NCI-H1417 treated with DMSO at 0.1 percent for 48 hours (cell line): ENCODE measurements at regions not wholly inside any gene's neighbourhood (a gene's known extent, or its start where the extent isn't known, plus 50 kb on each side); places are given as distances from the start of the nearest gene placed in this dataset.

Experiments used
- DNase-seq: peaks from one replicate; lab custom pipeline; 2025; lab: John Stamatoyannopoulos, UW

DNA sequence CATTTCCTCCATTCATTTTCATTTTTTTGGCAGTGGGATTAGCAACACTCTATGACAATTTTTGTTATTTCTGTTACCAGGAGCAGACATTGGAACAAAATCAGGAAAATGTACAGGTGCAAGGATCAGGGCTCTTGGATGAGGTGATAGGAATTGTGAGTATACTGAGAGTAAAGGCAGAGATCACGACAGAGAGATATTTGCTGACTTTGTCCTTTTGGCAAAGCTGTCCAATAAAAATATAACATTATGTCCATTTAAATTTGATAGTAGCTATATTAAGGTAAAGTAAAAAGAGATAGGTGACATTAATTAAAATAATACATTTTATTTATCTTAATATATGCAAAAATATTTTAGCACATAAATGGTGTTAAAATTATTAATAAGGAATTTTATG lies 373.1 kb upstream of the GNPDA2 start:
- no peak for DNase-seq

DNA sequence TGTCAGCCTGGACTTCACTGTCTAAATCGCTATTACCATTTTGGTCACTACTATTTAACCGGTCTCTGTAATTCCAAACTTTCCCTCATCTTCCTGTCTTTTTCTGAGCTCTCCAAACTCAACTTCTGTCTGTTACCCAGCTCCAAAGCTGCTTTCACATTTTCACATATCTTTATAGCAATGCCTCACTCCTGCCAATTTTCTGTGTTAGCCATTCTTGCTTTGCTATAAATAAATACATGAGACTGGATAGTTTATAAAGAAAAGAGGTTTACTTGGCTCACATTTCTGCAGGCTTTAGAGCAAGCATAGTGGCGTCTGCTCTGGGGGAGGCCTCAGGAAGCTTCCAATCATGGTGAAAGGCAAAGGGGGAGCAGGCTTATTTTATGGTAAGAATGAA lies 368.3 kb upstream of the GNPDA2 start:
- DNase-seq, result no peak

DNA sequence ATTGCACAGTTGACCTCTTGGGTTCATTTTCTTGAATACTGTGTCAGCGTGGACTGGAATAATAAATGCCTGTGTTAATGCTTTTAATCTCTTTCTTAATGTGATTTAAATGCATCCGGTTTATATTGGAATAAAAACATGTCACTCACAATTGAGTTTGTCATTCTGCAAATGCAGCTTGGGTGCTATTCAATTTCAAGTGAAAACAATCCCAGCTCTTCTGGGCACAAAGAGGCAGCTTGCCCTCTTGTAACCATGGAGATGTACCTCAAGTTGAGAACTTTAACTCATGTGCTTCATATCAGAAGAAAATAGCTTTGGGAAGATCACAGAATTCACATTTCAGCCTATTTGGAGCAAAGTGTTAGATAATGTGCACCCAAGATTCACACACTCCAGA lies 355.7 kb upstream of the GNPDA2 start:
- no peak for DNase-seq

DNA sequence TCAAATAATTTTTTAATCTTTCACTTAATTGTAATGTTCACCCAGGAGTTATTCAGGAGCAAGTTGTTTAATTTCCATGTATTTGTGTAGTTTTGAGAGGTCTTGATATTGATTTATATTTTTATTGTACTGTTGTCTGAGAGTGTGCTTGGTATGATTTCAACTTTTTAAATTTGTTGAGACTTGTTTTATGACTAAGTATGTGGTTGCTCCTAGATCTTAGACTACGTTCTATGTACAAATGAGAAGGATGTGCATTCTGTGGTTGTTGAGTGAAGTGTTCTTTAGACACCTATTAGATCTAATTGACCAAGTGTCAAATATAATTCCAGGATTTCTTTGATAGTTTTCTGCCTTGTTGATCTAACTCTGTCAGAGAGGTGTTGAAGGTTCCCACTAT lies 353.3 kb upstream of the GNPDA2 start:
- DNase-seq, result no peak

DNA sequence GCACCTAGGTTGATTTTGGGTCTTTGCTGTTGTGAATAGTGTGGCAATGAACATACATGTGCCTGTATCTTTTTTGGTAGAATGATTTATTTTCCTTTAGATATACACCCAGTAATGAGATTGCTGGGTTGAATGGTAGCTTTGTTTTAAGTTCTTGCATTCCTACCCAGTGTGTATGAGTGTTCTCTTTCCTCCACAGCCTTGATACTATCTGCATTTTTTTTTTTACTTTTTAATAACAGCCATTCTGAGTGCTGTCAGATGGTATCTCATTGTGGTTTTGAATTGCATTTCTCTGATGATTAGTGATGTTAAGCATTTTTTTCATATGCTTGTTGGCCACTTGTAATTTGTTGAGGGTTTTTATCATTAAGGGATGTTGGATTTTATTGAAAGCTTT lies 351.8 kb upstream of the GNPDA2 start:
- DNase-seq, result no peak

DNA sequence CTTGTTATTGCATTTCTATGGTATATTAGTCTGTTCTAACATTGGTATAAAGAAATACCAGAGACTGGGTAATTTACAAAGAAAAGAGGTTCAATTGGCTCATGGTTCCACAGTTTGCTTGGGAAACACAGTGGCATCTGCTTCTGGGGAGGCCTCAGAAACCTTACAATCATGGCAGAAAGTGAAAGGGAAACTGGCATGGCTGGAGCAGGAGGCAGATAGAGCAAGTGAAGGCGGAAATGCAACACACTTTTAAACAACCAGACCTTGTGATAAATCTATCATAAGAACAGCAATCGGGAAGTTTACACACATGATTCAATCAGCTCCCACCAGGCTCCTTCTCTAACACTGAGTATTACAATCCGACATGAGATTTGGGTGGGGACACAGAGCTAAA lies 346.6 kb upstream of the GNPDA2 start:
- no peak for DNase-seq

DNA sequence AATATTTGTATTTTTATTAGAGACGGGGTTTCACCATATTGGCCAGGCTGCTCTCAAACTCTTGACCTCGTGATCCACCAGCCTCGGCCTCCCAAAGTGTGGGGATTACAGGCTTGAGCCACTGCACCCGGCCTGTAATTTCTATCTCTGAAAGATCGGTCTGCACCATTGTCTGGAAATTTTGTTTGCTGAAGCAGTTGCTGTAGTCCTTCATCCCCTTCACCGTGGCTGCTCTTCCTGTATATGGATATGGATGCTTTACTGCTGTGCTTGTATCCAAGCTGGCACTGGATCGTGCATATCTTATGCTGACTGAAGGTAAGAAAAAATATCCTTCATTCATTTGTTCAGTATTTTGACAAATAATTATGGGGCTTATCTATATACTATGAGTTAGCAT lies 338.4 kb upstream of the GNPDA2 start:
- DNase-seq, result no peak

DNA sequence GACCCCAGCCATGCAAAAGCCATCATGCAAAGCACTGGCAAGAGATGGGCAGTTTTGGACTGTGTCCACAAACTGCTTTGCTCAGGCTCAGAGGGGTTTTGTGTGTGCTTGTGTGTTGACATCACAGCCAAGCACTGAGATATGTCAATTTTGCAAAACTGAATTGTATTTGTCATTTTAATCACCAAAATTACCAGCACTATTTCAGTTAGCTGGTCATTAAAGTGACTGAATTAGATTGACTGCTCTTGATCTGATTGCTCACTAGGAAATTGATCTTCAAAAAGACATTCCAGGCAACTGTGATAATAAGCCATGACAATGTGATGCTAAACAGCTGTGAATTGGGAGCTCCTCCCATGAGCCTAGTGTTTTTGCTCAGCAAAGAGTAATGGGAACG lies 337.3 kb upstream of the GNPDA2 start:
- no peak for DNase-seq

DNA sequence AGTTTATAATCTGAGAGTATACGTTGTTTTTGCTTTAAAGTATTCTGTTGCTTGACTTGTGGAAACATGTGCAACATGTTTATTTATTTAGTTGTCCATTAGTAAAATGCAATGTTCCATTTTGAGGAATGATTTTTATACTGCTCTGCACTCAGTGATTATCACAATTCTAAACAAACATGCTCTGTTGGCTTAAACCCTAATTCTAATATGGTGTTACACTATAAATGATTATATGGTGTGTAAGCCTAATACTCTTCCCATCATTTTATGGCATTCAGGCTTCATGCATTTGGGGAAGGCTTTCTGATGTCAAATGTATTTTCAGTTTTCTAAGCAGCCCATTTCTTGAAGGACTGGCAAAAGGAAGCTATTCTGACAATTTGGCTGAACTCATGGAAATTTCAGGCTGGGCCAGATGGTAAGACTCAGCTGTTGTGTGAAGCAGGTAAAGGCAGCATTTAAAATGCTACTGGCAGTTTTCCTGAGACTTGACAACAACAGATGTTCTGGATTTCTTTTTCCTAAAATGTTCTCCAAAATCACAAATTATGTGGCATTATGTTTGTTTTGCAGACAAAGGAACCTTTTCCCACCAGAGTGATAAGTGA lies 336.7 kb upstream of the GNPDA2 start:
- DNase-seq, result no peak

DNA sequence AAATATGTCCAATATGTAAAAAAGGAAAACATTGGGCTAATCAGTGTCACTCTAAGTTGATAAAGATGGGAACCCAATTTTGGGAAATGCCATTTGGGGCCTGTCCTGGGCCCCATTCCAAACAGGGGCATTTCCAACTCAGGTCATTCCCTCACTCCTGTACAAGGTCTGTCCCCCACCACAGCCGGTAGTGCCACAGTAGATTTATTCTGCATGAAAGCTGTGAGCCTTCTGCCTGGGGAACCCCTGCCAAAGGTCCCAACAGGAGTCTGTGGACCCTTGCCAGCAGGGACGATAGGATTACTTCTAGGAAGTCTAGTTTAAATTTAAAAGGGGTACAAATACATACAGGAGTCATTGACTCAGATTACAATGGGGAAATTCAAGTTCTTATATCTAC lies 317.6 kb upstream of the GNPDA2 start:
- DNase-seq, result no peak

DNA sequence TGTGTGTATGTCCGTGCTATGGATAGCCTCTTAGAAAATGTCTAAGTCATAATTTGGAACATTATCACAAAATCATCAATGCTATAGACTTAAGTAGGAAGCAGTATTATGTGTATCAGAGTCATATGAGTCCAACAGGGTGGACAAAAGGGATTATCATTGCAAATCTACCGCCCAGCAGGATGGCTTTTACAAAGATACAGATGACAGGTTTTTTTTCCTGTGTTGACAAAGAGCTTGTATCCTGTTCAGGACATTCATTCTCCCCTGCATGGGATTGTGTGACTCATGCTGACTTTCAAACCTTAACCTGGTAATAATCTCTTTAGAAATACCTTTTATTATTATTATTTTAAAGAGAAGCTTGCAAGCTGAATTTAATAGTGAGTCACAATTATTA lies 310.3 kb upstream of the GNPDA2 start:
- DNase-seq, result no peak

DNA sequence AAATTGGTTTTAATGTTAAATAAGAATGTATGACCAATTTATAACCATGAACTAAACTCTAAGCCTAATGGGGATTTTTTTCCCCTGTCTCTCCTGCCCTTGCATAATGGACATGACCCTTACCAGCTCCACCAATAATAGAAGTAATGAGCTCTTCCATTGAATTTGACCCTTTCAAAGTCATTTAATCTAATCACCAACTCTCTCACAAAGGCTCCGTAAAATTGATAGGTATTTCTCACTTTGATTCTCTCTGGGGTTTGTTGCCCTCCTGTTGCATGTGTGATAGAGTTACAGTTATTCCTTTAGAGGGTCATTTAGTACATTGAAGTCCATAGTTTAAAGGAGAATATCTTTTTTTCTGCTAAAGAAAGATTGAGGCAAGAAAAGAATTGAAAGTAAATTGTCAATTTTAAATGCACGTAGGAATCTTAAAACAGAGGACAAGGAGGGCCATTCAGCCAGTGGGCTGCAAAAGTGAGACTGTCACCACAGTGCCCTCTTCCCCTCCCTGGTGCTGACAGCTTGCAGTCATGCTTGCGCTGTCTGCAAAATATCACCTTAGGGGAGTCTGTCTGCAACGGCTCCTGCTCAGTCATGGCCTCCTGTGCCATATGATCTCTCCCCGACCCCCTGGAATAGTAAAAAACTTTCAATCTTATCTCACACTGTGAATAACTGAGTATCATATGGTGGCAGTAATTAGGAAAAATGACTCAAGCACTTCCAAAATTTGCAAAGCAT lies 307.5 kb upstream of the GNPDA2 start:
- DNase-seq, result no peak

DNA sequence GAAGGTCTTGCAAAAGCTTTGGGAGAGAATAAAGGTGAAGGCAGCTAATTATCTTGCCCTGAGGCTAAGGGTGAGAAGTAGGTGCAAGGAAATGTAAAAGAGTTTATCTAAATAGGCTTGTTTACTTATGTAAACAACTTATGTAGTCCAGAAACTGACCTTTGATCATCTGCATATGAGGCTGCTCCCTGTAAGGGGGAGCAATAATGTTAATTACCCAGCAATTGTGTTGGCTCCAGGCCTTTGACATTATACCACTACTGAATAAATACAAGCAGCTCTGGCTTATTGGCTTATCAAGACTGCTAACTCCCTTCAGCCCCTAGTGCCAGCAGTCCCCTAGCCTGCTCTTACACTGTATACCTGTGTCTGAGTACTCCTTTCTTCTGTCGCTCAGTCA lies 303.7 kb upstream of the GNPDA2 start:
- DNase-seq, result no peak

DNA sequence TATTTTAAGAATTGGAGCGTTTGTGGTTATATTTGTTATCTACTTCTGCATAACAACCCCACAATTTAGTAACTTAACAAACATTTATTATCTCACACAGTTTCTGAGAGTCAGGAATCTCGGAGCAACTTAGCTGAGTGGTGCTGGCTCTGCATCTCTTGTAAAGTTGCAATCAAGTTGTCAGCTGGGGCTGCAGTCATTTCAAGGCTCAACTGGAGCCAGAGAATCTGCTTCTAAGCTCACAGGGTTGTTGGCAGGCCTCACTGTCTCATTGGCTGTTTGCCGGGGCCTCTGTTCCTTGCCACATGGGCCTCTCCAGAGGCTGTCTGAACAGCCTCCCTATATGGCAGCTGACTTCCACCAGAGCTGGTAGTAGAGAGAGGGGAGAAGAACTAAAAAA lies 281.2 kb upstream of the GNPDA2 start:
- DNase-seq, result no peak

DNA sequence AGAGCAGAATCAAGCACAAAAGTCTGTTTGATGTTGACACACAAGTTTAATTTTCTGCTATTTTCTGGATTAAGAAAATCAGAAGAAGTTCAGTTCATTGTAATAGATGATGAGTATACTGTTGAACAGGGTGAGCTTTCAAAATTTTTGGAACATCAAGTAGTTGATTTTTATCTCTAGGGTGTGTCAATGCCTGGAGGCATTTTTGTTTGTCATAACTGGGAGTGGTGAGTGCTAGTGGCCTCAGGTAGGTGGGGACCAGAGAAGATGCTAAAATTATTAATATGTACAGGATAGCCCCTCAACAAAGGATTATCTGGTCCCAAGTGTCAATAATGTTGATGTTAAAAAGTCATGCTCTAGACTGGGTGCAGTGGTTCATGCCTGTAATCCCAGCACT lies 279.7 kb upstream of the GNPDA2 start:
- DNase-seq, result no peak

DNA sequence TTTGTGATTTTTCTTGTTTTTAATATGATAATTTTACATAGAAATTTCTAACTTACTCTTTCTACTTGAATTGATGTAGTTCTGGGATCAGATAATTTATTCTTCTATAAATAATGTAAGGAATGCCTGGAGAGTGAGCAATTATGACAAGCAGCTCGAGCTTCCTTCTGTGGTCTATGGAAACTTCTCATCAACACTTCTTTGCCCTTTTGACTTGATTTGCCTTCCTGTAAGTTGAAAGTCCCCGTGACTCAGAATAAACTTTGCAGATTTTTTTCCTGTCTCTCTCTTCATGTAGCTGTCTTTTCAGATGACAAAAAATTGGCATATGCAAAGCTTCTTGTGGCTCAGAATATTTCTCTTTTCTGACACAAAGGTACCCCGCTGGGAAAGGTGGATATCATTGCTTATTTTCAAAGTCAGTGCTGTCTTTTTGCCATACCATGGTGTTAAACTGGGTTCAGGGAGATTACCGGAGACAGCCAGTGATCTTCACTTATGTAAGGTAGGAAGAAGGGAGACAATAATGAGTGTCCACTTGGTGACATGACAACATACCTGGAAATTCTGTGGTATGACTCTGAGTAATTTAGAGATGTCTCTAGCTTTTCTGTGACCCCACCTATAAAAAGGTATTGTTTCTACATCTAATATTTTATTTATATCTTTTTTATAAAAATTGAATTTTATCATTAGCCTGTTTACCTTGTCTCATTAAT lies 278.6 kb upstream of the GNPDA2 start:
- DNase-seq, result no peak

DNA sequence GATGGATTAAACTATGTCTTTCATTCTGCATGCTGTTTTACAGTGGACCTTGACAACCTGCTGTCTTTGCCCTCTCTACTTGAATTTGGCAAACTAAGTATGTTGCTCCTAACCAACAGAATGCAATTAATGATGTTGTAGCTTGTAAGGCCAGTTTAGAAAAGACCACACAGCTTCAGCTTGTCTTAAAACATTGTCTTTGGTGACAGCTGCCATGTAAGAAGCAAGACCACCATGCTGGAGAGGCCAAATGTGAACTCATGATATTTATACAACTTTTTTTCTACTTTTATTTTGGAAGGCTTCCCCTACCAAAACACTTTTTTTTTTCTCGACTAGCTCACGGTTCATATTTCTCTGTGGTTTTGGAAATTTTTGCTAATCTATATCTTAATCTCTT lies 278.0 kb upstream of the GNPDA2 start:
- no peak for DNase-seq

DNA sequence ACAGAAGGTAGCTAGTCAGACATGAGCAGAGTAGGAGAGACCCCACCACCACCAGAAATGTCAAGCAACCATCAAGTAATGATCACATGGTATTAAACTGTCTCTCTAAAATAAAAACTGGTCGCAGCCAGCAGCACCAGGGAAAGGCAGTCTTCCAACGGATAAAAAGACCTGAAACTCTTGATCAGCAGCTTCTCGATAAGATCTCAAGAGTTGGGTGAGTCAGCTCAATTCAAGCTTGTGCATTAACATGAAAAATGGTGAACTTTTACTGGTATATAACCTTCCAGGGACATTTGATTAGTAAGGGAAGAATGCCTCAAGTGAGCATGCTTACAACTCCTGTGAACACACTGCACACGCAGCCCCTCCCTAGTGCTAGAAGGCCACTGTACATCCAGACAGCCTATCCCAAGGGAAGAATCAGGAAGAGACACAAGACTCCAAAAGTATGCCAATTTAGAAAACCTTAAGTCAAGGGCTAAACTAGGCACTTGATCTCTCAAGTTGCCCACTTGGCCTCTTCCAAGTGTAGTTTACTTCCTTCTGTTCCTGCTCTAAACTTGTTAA lies 270.0 kb upstream of the GNPDA2 start:
- no peak for DNase-seq

DNA sequence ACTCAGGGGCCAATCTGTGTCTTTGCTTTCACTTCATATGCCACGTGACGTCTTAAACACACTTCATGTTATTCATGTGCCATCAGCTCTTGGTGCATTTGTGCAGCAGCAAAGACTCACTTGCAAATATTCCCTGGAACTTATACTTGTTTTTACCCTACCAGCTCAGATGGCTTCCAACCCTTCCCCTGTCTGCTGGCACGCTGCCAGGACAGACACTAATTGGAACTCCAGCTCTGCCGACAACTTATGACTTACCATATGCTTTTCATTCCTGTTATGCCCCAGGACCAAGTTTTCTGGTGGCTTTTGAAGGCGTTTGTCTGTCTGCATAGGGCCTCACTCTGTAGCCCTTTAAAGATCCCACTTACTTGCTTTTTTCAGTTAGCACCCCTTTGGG lies 261.7 kb upstream of the GNPDA2 start:
- no peak for DNase-seq

DNA sequence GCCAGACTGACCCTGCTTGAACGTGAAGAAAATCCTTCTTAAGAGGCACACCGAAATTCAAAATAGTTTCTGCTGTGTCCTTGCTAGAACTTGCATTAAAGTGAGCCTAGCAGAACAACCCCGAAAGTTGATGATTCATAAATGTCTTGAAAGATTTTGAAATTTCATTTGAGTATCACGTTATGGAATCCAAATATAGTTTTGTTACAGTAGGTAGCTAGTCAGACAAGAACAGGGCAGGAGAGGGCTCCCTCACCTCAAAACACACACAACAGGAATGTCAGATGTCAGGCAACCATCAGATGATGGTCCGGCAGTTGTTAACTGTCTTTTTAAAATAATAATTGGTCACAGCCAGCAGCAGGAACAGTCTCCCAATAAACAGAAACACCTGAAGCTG lies 259.6 kb upstream of the GNPDA2 start:
- no peak for DNase-seq

DNA sequence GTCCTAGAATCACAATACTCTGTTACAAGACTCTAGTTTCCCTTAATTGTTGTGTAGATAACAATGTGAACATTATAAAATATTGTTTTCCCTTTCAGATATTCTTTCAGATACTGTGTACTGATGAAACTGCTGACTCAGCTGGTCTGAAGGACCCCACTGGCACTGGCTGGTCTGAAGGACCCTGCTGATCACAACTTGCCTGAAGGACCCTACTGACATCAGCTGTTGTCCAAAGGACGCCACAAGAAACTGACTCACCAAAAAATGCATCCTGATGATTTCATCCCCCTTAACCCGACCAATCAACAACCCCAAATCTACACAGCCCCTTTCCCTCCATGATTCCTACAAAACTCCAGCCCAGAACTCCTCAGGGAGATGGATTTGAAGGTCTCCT lies 258.8 kb upstream of the GNPDA2 start:
- DNase-seq, result no peak

DNA sequence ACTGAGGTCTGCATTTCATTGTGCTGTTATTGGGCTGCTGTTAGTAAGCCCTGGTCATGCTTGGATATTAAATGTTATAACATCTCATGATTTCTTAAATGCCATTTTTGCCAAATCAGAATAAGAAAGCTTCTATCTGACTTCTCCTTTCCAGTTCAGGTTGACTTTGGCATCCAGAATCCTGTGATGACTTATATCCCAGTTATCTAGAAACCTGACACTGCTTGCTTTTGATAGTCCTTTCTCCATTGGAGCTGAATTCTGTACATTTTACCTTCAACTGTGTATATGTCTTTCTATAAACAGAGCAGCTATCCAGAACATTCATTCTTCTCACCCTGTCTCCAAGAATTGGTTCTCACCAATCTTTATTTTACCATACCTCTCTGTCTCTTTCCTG lies 257.7 kb upstream of the GNPDA2 start:
- DNase-seq, result no peak

DNA sequence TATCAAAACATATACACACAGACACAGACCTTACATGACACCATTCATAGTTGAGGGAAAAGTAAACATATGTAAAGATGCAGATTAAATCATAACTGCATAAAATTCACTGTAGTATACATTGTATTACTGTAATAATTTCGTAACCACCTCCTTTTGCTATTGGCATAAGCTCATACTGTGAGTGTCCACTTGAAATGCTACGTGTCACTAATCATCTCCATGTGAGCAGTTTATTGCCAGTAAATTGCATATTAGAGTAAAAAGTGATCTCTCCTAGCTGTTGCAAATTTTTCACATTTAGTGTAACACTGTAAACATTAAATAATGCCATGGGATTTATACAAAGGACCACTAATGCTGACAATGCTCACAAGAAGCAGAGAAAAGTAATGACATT lies 256.7 kb upstream of the GNPDA2 start:
- peak; percentile 54 for DNase-seq
